Ishikawa (cell line): ENCODE measurements at regions not wholly inside any gene's neighbourhood (a gene's known extent, or its start where the extent isn't known, plus 50 kb on each side); places are given as distances from the start of the nearest gene placed in this dataset.

ENCODE experiments used
- CREB1 ChIP-seq: IDR thresholded peaks from 2 replicates; pipeline ENCODE4 v1.6.1; 2012; ENCODE audit warnings: low read depth
- EP300 ChIP-seq: IDR thresholded peaks from 2 replicates; pipeline ENCODE4 v1.6.1; 2012; ENCODE audit warnings: borderline replicate concordance
- FOXM1 ChIP-seq: IDR thresholded peaks from 2 replicates; pipeline ENCODE4 v1.6.1; 2012; ENCODE audit warnings: low read depth, borderline replicate concordance
- NFIC ChIP-seq: IDR thresholded peaks from 2 replicates; pipeline ENCODE4 v1.6.1; 2012
- RAD21 ChIP-seq: IDR thresholded peaks from 2 replicates; pipeline ENCODE4 v1.6.1; 2012; ENCODE audit warnings: low read depth
- TAF1 ChIP-seq: IDR thresholded peaks from 2 replicates; pipeline ENCODE4 v1.6.1; 2012; ENCODE audit warnings: low read depth, mild to moderate bottlenecking
- YY1 ChIP-seq: IDR thresholded peaks from 2 replicates; pipeline ENCODE4 v1.6.1; 2012; ENCODE audit warnings: low read depth
- ZBTB7A ChIP-seq: IDR thresholded peaks from 2 replicates; pipeline ENCODE4 v1.6.1; 2012; ENCODE audit warnings: low read depth
- TF ChIP-seq, protein P1 (sequence below): IDR thresholded peaks from 2 replicates; pipeline ENCODE4 v1.6.1; 2012

- TF ChIP-seq ZBTB7A (no peak), NFIC (no peak), YY1 (no peak), EP300 (no peak), TAF1 (no peak), RAD21 (no peak), FOXM1 (no peak), CREB1 (no peak)
- TF ChIP-seq, protein P1, sequence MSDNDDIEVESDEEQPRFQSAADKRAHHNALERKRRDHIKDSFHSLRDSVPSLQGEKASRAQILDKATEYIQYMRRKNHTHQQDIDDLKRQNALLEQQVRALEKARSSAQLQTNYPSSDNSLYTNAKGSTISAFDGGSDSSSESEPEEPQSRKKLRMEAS, result no peak
Observed at GRCh38 chr6:154886471-154886870, 108.6 kb upstream of the TIAM2 start.
